ENCODE measurements at regions not wholly inside any gene's neighbourhood (a gene's known extent, or its start where the extent isn't known, plus 50 kb on each side); places are given as distances from the start of the nearest gene placed in this dataset.

DNA sequence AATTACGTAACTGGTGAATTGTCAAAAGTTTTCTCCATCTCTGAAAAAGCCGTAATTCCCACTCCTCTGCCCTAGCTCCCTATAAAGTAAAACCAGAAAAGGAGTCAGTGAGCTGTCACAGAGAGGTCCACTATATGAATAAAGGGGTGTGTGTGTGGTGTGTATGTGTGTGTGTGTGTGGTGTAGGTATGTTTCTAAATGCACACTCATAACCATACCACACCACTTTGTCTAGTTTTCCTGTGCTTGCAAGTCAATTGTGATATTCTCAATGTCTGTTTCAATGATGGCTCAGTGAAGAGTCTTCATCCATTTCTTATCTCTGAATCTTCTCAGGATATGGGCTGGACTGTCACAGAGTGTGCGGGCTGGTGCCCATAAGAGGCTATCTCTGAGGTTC is 54.8 kb upstream of the CCDC68 start:
- no peak overlapping the region for H3K4me3 ChIP-seq (ENCODE audit: control insufficient read depth, low read depth, low read length)
- no peak for DNase-seq (ENCODE audit: low read depth)

DNA sequence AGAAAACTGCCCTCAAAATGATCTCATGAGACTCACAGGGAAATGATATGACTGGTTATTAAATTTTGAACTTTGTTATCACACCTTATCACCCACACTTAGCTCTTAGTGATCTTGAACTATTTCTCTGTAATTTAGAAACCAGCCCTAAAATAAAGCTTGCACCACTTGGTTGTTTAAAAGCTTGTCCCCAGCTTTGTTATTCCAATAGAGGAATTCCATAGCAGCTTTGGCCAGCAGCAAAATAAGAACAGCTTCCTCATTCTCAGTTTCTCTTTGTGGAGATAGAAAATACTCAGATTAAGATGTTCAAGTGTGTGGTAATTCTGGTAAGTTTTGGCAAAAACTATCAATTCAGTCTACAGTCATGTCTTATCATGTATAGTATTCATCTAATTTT is 54.4 kb upstream of the CCDC68 start:
- TF ChIP-seq, protein P1, sequence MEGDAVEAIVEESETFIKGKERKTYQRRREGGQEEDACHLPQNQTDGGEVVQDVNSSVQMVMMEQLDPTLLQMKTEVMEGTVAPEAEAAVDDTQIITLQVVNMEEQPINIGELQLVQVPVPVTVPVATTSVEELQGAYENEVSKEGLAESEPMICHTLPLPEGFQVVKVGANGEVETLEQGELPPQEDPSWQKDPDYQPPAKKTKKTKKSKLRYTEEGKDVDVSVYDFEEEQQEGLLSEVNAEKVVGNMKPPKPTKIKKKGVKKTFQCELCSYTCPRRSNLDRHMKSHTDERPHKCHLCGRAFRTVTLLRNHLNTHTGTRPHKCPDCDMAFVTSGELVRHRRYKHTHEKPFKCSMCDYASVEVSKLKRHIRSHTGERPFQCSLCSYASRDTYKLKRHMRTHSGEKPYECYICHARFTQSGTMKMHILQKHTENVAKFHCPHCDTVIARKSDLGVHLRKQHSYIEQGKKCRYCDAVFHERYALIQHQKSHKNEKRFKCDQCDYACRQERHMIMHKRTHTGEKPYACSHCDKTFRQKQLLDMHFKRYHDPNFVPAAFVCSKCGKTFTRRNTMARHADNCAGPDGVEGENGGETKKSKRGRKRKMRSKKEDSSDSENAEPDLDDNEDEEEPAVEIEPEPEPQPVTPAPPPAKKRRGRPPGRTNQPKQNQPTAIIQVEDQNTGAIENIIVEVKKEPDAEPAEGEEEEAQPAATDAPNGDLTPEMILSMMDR (conservative IDR thresholded peaks at IDR 0.05; ENCODE audit: control insufficient read depth, insufficient read depth, low read depth, low read length), result no peak
- no peak for DNase-seq (ENCODE audit: low read depth)
- H3K4me3 ChIP-seq (ENCODE audit: control insufficient read depth, low read depth, low read length), result no peak overlapping the region

More for the DNA sequence above, 54.8 kb upstream of the CCDC68 start:
- TF ChIP-seq, protein P1 (conservative IDR thresholded peaks at IDR 0.05; ENCODE audit: control insufficient read depth, insufficient read depth, low read depth, low read length), result no peak

DNA sequence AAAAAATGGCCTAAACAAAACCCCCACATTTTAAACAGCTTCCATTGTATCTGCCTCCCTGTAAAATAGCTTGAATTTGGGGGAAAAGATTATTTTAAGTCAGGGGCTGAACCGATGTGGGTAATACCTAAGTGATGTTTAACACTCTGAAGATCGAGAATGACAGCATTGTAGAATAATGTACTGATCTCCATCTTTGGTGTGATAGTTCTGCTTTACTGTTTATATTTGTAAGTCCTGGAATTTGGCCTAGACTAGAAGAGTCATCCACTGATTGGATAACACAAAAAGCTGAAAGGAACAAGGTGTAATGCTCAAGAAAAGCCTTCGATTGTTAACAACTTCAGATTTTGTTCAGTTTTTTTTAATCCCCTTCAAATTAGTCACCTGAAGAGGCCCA is 53.8 kb upstream of the CCDC68 start:
- no peak overlapping the region for H3K4me3 ChIP-seq (ENCODE audit: control insufficient read depth, low read depth, low read length)
- no peak for DNase-seq (ENCODE audit: low read depth)
- TF ChIP-seq, protein P1 (conservative IDR thresholded peaks at IDR 0.05; ENCODE audit: control insufficient read depth, insufficient read depth, low read depth, low read length), result no peak

- DNase-seq (ENCODE audit: low read depth), result peak; percentile 33
- no peak overlapping the region for H3K4me3 ChIP-seq (ENCODE audit: control insufficient read depth, low read depth, low read length)
- TF ChIP-seq, protein P1 (conservative IDR thresholded peaks at IDR 0.05; ENCODE audit: control insufficient read depth, insufficient read depth, low read depth, low read length), result no peak
These were observed 52.7 kb upstream of the CCDC68 start for GRCh38 chr18:55012008-55012407.

Measured in fibroblast of mammary gland (primary cell).